ENCODE measurements at regions not wholly inside any gene's neighbourhood (a gene's known extent, or its start where the extent isn't known, plus 50 kb on each side); places are given as distances from the start of the nearest gene placed in this dataset.
A peak's percentile ranks its signal among the peaks of the same experiment; 100 is the strongest.

DNA sequence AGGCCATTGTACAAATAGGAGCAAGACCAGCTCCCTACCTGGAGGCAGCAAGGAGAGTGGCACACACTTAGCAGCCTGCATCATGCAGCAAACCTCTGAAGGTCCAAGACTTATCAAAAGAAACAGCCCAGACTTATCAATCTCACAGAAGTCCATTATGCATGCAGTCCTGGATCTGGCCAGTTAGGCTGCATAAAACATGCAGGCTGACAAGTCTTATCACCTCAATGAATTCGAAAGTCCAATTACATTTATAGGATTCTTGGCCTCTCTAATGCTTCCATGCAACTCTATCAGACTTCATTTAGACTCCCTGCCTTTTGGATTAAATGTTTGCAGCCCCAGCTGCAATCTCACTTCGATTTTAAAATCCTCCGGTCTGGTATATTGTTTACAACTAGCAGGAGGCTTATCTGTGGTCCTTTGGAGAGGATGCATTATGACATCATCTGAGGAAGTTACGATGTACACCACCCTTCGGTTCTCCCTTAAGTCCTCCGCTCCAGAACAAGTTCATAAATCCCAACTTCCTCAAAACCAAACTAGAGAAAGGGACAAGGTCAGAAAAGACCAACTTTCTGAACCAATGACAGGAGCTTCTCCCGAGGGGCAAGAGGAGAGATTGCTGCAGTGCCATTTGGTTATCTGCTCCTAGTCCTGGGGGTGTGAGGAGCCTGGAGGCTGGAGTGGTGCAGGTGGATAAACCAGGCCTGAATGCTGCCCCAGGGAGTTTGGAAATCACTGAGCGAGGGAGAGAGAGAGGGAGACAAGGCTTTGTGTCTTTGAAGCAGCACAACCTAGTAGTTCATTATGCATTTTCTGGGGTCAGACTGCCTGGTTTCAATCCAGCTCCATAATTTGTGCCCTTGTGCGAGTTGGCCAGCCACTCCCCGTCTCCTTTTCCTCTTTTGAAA, 313.9 kb downstream of the TLE1 start:
- no peaks in the 10 kb centered on the region for H3K27me3 ChIP-seq
- H3K79me2 ChIP-seq (ENCODE audit: low read depth) = no peaks in the 10 kb centered on the region
- H3K4me2 ChIP-seq = peak overlapping the region; percentile 21
- DNase-seq (ENCODE audit: low spot score) = no peak
- H3K27ac ChIP-seq = no peak overlapping the region
- Mint-ChIP-seq H3K9me3 (no peaks in the 10 kb centered on the region), H3K4me3 (no peak overlapping the region), H3K27me3 (ENCODE audit: insufficient read depth, low read depth) (no peaks in the 10 kb centered on the region), H3K27ac (peak overlapping the region; percentile 74), H3K36me3 (no peaks in the 10 kb centered on the region), H3K4me1 (peaks cover 63% of the 10 kb centered on the region)
- H3K4me1 ChIP-seq = peaks cover 65% of the 10 kb centered on the region
- H3K36me3 ChIP-seq = no peaks in the 10 kb centered on the region
- no peaks in the 10 kb centered on the region for H3K9me3 ChIP-seq (ENCODE audit: low read depth)
- H2AFZ ChIP-seq (replicated peaks) = no peak overlapping the region
- no peak overlapping the region for H3K4me3 ChIP-seq
- H3K9ac ChIP-seq = no peak overlapping the region
- no peaks in the 10 kb centered on the region for H4K20me1 ChIP-seq (ENCODE audit: low read depth)
- TF ChIP-seq CTCF (IDR thresholded peaks at IDR 0.05) (no peak), EZH2phosphoT487 (IDR thresholded peaks at IDR 0.05) (no peak), EZH2 (IDR thresholded peaks at IDR 0.05) (no peak)
- peaks cover 25% of the 10 kb centered on the region for H3F3A ChIP-seq (ENCODE audit: low read depth)

- Histone ChIP-seq H3K4me2 (no peak overlapping the region), H3K4me3 (no peak overlapping the region), H3K9me3 (ENCODE audit: low read depth) (no peaks in the 10 kb centered on the region), H3K27ac (no peak overlapping the region), H3K27me3 (no peaks in the 10 kb centered on the region), H3K4me1 (peaks cover 73% of the 10 kb centered on the region), H4K20me1 (ENCODE audit: low read depth) (no peaks in the 10 kb centered on the region), H3K9ac (no peak overlapping the region), H3K79me2 (ENCODE audit: low read depth) (no peaks in the 10 kb centered on the region), H3F3A (ENCODE audit: low read depth) (peaks cover 25% of the 10 kb centered on the region), H3K36me3 (no peaks in the 10 kb centered on the region), H2AFZ (replicated peaks) (no peak overlapping the region)
- no peak for DNase-seq (ENCODE audit: low spot score)
- no peak overlapping the region for H3K4me3 Mint-ChIP-seq
- TF ChIP-seq EZH2 (IDR thresholded peaks at IDR 0.05) (no peak), CTCF (IDR thresholded peaks at IDR 0.05) (no peak), EZH2phosphoT487 (IDR thresholded peaks at IDR 0.05) (no peak)
- no peaks in the 10 kb centered on the region for H3K27me3 Mint-ChIP-seq (ENCODE audit: insufficient read depth, low read depth)
- peak overlapping the region; percentile 76 for H3K27ac Mint-ChIP-seq
- peaks cover 65% of the 10 kb centered on the region for H3K4me1 Mint-ChIP-seq
- no peaks in the 10 kb centered on the region for H3K9me3 Mint-ChIP-seq
- H3K36me3 Mint-ChIP-seq = no peaks in the 10 kb centered on the region
These were observed 314.7 kb downstream of the TLE1 start for GRCh38 chr9:81374459-81375186.

- H3K4me3 ChIP-seq = no peak overlapping the region
- no peak for DNase-seq (ENCODE audit: low spot score)
- H4K20me1 ChIP-seq (ENCODE audit: low read depth) = no peaks in the 10 kb centered on the region
- H3K9me3 Mint-ChIP-seq = no peaks in the 10 kb centered on the region
- no peak overlapping the region for H3K27ac Mint-ChIP-seq
- no peak overlapping the region for H2AFZ ChIP-seq (replicated peaks)
- no peaks in the 10 kb centered on the region for H3K36me3 Mint-ChIP-seq
- H3K4me3 Mint-ChIP-seq = no peak overlapping the region
- H3K4me1 Mint-ChIP-seq = peaks cover 76% of the 10 kb centered on the region
- no peak overlapping the region for H3K27ac ChIP-seq
- peaks cover 2% of the 10 kb centered on the region for H3K27me3 Mint-ChIP-seq (ENCODE audit: insufficient read depth, low read depth)
- peaks cover 83% of the 10 kb centered on the region for H3K4me1 ChIP-seq
- H3K9me3 ChIP-seq (ENCODE audit: low read depth) = no peaks in the 10 kb centered on the region
- no peaks in the 10 kb centered on the region for H3K36me3 ChIP-seq
- no peaks in the 10 kb centered on the region for H3K79me2 ChIP-seq (ENCODE audit: low read depth)
- no peak overlapping the region for H3K9ac ChIP-seq
- TF ChIP-seq EZH2phosphoT487 (IDR thresholded peaks at IDR 0.05) (no peak), CTCF (IDR thresholded peaks at IDR 0.05) (no peak), EZH2 (IDR thresholded peaks at IDR 0.05) (no peak)
- H3K27me3 ChIP-seq = no peaks in the 10 kb centered on the region
- peaks cover 31% of the 10 kb centered on the region for H3F3A ChIP-seq (ENCODE audit: low read depth)
- H3K4me2 ChIP-seq = no peak overlapping the region
These were observed 316.1 kb downstream of the TLE1 start for GRCh38 chr9:81373294-81373693.

Data from neural progenitor cell (in vitro differentiated cells).